ENCODE measurements at regions not wholly inside any gene's neighbourhood (a gene's known extent, or its start where the extent isn't known, plus 50 kb on each side); places are given as distances from the start of the nearest gene placed in this dataset.
"Not testable (repeated sequence)": the region's sequence is repeated elsewhere in the genome, so short reads cannot be mapped to it uniquely, and the experiment has no call there.

GRCh38 chr6:4661391-4661790 lies 114.8 kb upstream of the CDYL start:
- intact Hi-C loops (cut with DNase I) = no loop called here
- no peak for ATAC-seq
- DNase-seq (ENCODE audit: low spot score) = no peak

- no peak for ATAC-seq
- no peak for DNase-seq (ENCODE audit: low spot score)
- intact Hi-C loops (cut with DNase I) = no loop called here
Measured at GRCh38 chr6:4660377-4661321, 115.6 kb upstream of the CDYL start.

GRCh38 chr6:4659719-4660118 lies 116.5 kb upstream of the CDYL start:
- ATAC-seq; DNase-seq (ENCODE audit: low spot score); intact Hi-C loops (cut with DNase I): not testable (repeated sequence)

GRCh38 chr6:4658486-4658885 lies 117.7 kb upstream of the CDYL start:
- intact Hi-C loops (cut with DNase I) = no loop called here
- no peak for ATAC-seq
- no peak for DNase-seq (ENCODE audit: low spot score)

GRCh38 chr6:4656106-4656505 lies 120.1 kb upstream of the CDYL start:
- intact Hi-C loops (cut with DNase I) = no loop called here
- ATAC-seq (no peak), DNase-seq (ENCODE audit: low spot score) (no peak)

GRCh38 chr6:4655196-4656025 lies 120.8 kb upstream of the CDYL start:
- no peak for ATAC-seq
- intact Hi-C loops (cut with DNase I) = no loop called here
- no peak for DNase-seq (ENCODE audit: low spot score)

- no peak for ATAC-seq
- intact Hi-C loops (cut with DNase I) = no loop called here
- no peak for DNase-seq (ENCODE audit: low spot score)
Measured at GRCh38 chr6:4653141-4653540, 123.1 kb upstream of the CDYL start.

GRCh38 chr6:4651831-4652467 lies 124.3 kb upstream of the CDYL start:
- intact Hi-C loops (cut with DNase I) = no loop called here
- ATAC-seq (no peak), DNase-seq (ENCODE audit: low spot score) (no peak)

GRCh38 chr6:4649728-4650127 lies 126.5 kb upstream of the CDYL start:
- intact Hi-C loops (cut with DNase I) = loop anchor here (5.0 kb wide), 1 partner anchor 322 kb away; no protein-coding TSS in a partner anchor
- no peak for DNase-seq (ENCODE audit: low spot score)
- no peak for ATAC-seq

- DNase-seq (ENCODE audit: low spot score) (peak; percentile 77), ATAC-seq (peak; percentile 84)
- intact Hi-C loops (cut with DNase I) = loop anchor here (5.0 kb wide), 1 partner anchor 320 kb away; no protein-coding TSS in a partner anchor
Measured at GRCh38 chr6:4647414-4648365, 128.5 kb upstream of the CDYL start.

- intact Hi-C loops (cut with DNase I) = loop anchor here (5.0 kb wide), 1 partner anchor 319 kb away; no protein-coding TSS in a partner anchor
- DNase-seq (ENCODE audit: low spot score) = no peak
Measured at GRCh38 chr6:4645713-4646360, 130.4 kb upstream of the CDYL start.

GRCh38 chr6:4644996-4645395 lies 131.2 kb upstream of the CDYL start:
- ATAC-seq (no peak), DNase-seq (ENCODE audit: low spot score) (no peak)
- intact Hi-C loops (cut with DNase I) = loop anchor here (5.0 kb wide), 1 partner anchor 318 kb away; no protein-coding TSS in a partner anchor

More at GRCh38 chr6:4645713-4646360, 130.4 kb upstream of the CDYL start:
- ATAC-seq = no peak

- intact Hi-C loops (cut with DNase I) = no loop called here
- DNase-seq (ENCODE audit: low spot score) = no peak
- ATAC-seq = no peak
Measured at GRCh38 chr6:4641461-4641860, 134.7 kb upstream of the CDYL start.

GRCh38 chr6:4640139-4640538 lies 136.1 kb upstream of the CDYL start:
- ATAC-seq (no peak), DNase-seq (ENCODE audit: low spot score) (no peak)
- intact Hi-C loops (cut with DNase I) = no loop called here

GRCh38 chr6:4638641-4639040 lies 137.6 kb upstream of the CDYL start:
- intact Hi-C loops (cut with DNase I) = no loop called here
- ATAC-seq (no peak), DNase-seq (ENCODE audit: low spot score) (no peak)

- ATAC-seq (no peak), DNase-seq (ENCODE audit: low spot score) (no peak)
- intact Hi-C loops (cut with DNase I) = no loop called here
Measured at GRCh38 chr6:4637691-4638433, 138.3 kb upstream of the CDYL start.

- no peak for ATAC-seq
- no peak for DNase-seq (ENCODE audit: low spot score)
- intact Hi-C loops (cut with DNase I) = no loop called here
Measured at GRCh38 chr6:4636881-4637224, 139.4 kb upstream of the CDYL start.

Measured in sciatic nerve (tissue), 2 donors.